ENCODE measurements at regions not wholly inside any gene's neighbourhood (a gene's known extent, or its start where the extent isn't known, plus 50 kb on each side); places are given as distances from the start of the nearest gene placed in this dataset.
"Not testable (repeated sequence)": the region's sequence is repeated elsewhere in the genome, so short reads cannot be mapped to it uniquely, and the experiment has no call there.

DNA sequence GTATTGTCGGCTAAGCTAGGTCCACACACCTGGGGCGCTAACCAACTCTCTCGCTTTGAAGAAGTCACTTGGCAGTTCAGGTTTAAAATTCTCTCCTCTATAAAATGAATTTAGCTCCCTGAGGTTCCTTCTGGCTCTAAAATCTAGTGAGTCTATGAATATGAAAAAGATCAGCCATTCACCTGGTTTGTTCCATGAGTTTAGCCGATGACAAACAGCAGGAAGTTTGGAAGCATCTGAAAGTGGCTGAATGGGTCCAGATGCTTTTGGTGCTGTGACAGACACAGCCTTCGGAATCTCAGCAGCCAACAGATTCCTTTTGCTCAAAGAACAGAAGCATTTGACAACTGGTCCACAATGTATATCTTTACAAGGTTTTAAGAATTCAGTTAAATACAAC lies 73.4 kb upstream of the FOXN3 start:
- DNase-seq (ENCODE audit: low spot score): no peak

DNA sequence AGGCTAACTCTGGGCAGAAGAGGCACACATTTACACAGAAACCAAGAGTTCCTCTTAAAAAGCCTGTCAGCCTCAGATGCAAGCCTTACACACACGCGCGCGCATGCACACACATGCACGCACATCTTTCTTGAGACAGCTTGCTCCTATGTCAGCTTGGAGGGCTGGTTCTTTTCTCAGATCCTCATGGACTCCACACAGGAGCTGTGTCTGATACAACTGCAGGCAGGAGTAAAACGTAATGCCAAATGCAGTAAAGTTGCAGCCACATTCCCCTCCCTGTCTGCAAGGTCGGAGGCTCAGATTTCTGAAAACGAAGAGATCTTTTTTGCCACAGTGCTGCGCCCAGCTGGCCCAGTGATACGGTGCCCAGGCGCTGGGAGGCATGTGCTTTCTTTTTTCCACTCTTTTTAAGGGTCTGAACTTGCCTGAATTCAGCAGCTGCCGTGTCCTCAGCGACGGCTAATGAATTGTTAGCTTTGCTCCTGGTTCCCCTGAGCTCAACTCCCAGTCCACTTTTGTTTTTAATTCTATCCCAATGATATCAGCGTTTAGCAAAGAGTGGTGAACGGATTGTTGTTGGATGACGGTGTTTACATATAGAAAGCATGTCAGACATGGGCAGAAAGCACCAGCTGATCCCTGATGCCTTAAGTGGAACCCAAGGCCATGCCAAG lies 72.9 kb upstream of the FOXN3 start:
- no peak for DNase-seq (ENCODE audit: low spot score)

GRCh38 chr14:89486961-89487360 lies 69.9 kb upstream of the FOXN3 start:
- no peak for DNase-seq (ENCODE audit: low spot score)

GRCh38 chr14:89486505-89486904 lies 69.5 kb upstream of the FOXN3 start:
- no peak for DNase-seq (ENCODE audit: low spot score)

DNA sequence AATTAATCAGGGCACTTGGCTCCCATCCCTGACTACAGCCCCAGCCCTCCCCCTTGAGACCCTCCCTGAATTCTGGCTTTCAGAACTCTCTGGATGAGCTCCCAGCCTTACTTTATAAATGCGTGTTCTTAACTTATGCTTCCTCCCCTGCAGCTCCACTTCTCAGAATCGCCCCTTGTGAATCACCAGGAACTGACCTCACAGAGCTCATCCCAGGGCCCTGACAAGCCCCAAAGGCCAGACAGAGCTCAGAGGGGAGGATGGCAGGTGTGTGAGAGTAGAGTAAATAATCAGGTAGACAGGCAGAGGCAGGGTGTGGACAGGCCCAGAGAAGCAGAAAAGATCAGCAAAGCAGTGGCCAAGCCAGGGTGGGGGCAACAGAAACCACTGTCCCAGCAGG lies 68.2 kb upstream of the FOXN3 start:
- no peak for DNase-seq (ENCODE audit: low spot score)

DNA sequence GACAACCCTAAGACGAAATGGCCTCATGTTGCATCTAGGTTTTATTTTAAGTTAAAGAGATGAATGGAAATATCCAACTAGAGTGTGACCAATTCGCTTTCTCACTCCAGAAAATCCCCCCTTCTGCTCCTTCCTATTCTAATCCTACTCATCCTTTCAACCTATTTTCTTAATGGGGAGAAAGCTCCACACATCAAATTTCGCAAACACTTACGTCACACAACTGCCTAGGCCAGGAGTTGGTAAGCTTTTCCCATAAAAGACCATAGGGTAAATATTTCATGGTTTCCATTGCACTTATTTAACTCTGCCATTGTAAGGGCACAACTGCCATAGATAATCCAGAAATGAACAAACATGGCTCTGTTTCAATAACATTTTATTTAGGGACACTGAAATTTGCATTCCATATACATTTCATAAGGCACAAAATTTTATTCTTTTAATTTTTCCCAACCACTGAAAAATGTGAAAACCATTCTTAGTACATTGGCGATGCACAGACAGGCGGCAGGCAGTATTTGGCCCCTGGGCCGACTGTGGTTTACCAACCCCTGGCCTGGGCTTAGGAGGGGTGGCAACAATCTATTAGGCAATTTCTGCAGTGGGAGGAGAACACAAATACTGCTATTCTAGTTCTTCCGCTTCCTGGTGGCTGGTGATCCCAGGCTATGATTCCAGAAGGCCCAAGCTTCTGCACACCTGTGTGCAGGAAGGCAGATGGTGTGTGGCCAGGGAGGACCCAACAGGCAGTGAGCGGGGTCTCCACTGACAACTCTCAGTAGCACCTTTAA lies 67.2 kb upstream of the FOXN3 start:
- DNase-seq (ENCODE audit: low spot score): no peak

DNA sequence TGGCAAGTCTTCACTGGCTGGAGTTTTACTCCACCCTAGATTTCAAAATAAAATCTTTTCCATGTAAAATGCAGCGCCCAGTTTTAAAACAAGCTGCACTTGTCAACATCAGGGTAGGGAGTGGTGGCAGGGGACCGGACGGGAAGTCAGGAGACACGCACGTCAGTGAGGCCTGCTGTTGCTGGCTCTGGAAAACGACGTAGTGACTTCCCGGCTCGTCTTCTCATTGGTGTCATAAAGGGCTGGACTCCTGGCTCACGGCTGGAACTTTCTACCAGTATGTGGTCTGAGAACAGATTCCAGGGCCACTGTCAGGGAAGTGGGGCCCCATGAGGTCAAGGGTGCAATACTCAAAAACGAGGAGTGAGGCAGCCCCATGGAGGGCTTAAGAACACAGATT lies 64.2 kb upstream of the FOXN3 start:
- no peak for DNase-seq (ENCODE audit: low spot score)

DNA sequence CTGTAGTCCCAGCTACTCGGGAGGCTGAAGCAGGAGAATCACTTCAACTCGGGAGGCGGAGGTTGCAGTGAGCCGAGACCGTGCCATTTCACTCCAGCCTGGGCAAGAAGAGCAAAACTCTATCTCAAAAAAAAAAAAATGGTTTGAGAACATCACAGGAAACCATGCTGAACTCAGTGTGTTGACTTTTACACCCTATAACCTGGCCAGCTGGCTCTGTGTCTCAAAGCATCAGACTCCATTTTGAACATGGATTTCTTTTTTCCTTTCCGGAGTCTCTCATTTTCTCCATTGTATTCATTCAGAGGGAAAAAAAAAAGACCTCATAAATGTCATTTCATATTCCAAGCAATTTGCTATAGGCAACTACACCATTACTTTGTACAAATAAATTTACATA lies 63.2 kb upstream of the FOXN3 start:
- DNase-seq (ENCODE audit: low spot score): no peak

DNA sequence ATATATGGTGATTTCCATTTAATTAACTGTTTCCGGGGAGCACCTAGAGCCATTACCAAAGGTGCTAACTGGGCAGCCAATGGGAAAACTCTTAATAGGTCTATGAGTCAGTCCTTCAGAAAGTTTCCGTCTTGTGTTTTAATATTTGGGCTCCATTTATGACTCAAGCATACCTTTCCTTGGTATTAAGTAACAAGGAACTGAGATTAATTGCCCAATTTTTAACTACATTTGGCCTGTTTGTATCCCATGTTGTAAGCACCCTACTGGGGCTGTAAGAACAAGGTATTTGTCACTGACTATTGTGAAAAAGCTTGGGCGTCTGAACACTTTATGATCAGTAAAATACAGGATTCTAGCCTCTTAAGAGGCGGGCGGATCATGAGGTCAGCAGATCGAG lies 62.8 kb upstream of the FOXN3 start:
- no peak for DNase-seq (ENCODE audit: low spot score)

DNA sequence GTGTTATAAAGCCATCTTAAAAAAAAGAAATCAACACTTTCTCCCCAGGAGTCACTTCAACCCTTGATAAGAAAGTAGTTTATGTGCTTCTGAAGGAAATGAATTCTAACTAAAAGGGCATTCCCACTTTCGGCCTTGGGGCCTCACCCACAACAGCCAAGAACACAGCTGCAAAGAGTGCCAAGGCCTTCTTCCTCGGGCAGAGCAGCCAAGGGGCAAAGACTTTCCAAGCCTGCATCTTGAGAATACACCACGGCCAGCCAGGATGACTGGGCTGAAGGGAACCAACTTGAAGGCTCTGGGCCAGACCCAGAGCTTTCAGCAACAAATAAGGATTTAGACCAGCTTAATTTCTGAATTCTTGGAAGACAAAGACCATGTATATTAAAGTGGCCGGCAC lies 60.4 kb upstream of the FOXN3 start:
- DNase-seq (ENCODE audit: low spot score): no peak

DNA sequence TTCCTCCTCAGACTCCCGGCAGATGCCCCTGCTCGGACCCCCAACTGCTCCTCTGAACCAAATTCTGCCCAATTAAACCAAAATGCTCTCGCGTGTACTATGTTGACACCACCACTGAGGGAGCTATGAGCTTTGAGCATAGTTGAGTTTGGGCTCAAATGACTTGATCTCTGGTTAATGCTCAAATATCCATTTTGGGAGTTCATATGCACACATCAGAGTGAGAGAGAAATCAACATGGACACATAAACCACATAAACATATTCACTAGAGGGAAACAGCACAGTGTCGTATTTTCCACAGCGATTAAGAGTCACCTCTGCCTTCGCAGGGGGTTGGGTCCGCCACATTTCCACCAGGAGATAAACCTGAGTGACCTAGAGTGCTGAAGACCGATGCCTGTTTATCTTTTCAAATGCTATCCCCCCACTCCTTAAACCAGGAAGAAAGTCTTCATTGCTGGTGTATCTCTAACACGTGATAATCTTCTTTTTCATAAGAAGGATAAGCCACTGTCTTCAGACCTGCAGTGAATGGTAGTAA lies 59.4 kb upstream of the FOXN3 start:
- no peak for DNase-seq (ENCODE audit: low spot score)

GRCh38 chr14:89474464-89474863 lies 57.4 kb upstream of the FOXN3 start:
- no peak for DNase-seq (ENCODE audit: low spot score)

GRCh38 chr14:89473989-89474388 lies 57.0 kb upstream of the FOXN3 start:
- no peak for DNase-seq (ENCODE audit: low spot score)

DNA sequence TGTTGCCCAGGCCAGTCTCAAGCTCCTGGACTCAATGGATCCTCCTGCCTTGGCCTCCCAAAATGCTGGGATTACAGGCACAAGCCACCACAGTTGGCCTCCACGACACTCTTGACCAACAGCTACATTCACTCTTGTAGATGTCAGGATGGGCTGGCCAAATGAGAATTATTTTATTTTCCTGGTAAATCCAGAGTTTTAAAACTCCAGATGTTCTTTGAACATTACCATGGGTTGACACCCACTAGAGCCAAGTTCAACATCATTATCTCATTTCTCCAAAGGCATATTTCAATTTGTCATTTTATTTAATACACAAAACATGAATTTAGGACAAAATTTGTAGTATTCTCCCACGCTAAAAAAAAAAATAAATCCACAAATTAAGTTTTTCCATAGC lies 56.5 kb upstream of the FOXN3 start:
- DNase-seq (ENCODE audit: low spot score): no peak

- DNase-seq (ENCODE audit: low spot score): no peak
Measured at GRCh38 chr14:89470401-89470800, 53.4 kb upstream of the FOXN3 start.

GRCh38 chr14:89469210-89470198 lies 52.5 kb upstream of the FOXN3 start:
- DNase-seq (ENCODE audit: low spot score): no peak

GRCh38 chr14:89468566-89468965 lies 51.5 kb upstream of the FOXN3 start:
- no peak for DNase-seq (ENCODE audit: low spot score)

GRCh38 chr14:89468030-89468429 lies 51.0 kb upstream of the FOXN3 start:
- not testable (repeated sequence) for DNase-seq (ENCODE audit: low spot score)

- no peak for DNase-seq (ENCODE audit: low spot score)
Measured at GRCh38 chr14:89466944-89467343, 49.9 kb upstream of the FOXN3 start.
